ENCODE measurements at regions not wholly inside any gene's neighbourhood (a gene's known extent, or its start where the extent isn't known, plus 50 kb on each side); places are given as distances from the start of the nearest gene placed in this dataset.

- H3K27ac ChIP-seq (ENCODE audit: insufficient read depth, low read length, poor library complexity, severe bottlenecking) = no peak overlapping the region
- Mint-ChIP-seq H3K27ac (no peak overlapping the region), H3K27me3 (peaks cover 3% of the 10 kb centered on the region), H3K36me3 (peaks cover 5% of the 10 kb centered on the region), H3K4me3 (no peak overlapping the region), H3K4me1 (peaks cover 13 to 24% (median 19%) of the 10 kb centered on the region in 4 donors), H3K9me3 (peaks cover 0 to 4% (median 0%) of the 10 kb centered on the region in 7 donors)
- no peaks in the 10 kb centered on the region for H3K9me3 ChIP-seq (ENCODE audit: control insufficient read depth in 2 of 2, low read length in 2 of 2)
- H3K36me3 ChIP-seq (ENCODE audit: control insufficient read depth, insufficient read depth, low read length) = no peaks in the 10 kb centered on the region
- DNase-seq = no peak
- ATAC-seq (ENCODE audit: low read depth in 2 of 2) = no peak
- no peaks in the 10 kb centered on the region for H3K27me3 ChIP-seq (ENCODE audit: control insufficient read depth, insufficient read depth, low read length)
- H3K4me3 ChIP-seq (ENCODE audit: low read depth, low read length) = no peak overlapping the region
- H3K4me1 ChIP-seq (ENCODE audit: control insufficient read depth, insufficient read depth, low read length, poor library complexity, severe bottlenecking) = peaks cover 7% of the 10 kb centered on the region
Observed at GRCh38 chr5:131079232-131079631, 85.8 kb downstream of the HINT1 start.

- Mint-ChIP-seq H3K4me3 (peak overlapping the region; percentile 33 to 82 (median 71)), H3K36me3 (no peaks in the 10 kb centered on the region), H3K27ac (peak overlapping the region; percentile 79 to 99 (median 92)), H3K4me1 (peaks cover 17 to 48% (median 32%) of the 10 kb centered on the region in 4 donors), H3K9me3 (peaks cover 0 to 12% (median 7%) of the 10 kb centered on the region in 7 donors), H3K27me3 (no peaks in the 10 kb centered on the region)
- no peaks in the 10 kb centered on the region for H3K36me3 ChIP-seq (ENCODE audit: control insufficient read depth, insufficient read depth, low read length)
- ATAC-seq (ENCODE audit: low read depth in 2 of 2) = peak; percentile 99 to 100
- H3K4me1 ChIP-seq (ENCODE audit: control insufficient read depth, insufficient read depth, low read length, poor library complexity, severe bottlenecking) = peaks cover 19% of the 10 kb centered on the region
- peaks cover 7 to 18% of the 10 kb centered on the region in 2 experiments for H3K9me3 ChIP-seq (ENCODE audit: control insufficient read depth in 2 of 2, low read length in 2 of 2)
- DNase-seq = peak; percentile 7 to 93 (median 72)
- H3K27me3 ChIP-seq (ENCODE audit: control insufficient read depth, insufficient read depth, low read length) = no peaks in the 10 kb centered on the region
- peak overlapping the region; percentile 60 for H3K27ac ChIP-seq (ENCODE audit: insufficient read depth, low read length, poor library complexity, severe bottlenecking)
- H3K4me3 ChIP-seq (ENCODE audit: low read depth, low read length) = peak overlapping the region; percentile 62
Observed at GRCh38 chr5:131068893-131069643, 96.0 kb downstream of the HINT1 start.

DNA sequence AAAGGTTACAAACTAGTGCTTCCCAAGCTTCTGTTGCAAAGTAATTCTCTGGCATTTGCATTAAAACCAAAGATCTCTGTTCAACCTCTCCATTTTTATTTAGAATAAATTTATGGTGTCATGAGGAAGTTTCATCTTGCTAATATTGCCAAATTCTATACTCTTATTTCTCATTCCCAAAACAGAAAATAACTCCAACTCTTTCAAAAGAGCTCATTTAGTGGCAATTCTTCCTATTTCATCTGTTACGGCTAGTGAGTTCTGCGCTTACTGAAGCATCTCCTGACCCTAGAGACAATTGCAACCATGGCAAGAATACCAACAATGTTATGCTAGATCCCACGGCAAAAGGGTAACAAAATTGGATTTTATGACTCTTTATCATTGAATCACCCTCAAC, 97.0 kb downstream of the HINT1 start:
- DNase-seq (no peak), ATAC-seq (ENCODE audit: low read depth in 2 of 2) (no peak)
- Mint-ChIP-seq H3K4me1 (peaks cover 17 to 49% (median 36%) of the 10 kb centered on the region in 4 donors), H3K9me3 (peaks cover 0 to 12% (median 7%) of the 10 kb centered on the region in 7 donors), H3K36me3 (no peaks in the 10 kb centered on the region), H3K27me3 (no peaks in the 10 kb centered on the region), H3K4me3 (peak overlapping the region in 1 of 4 donors; percentile 21), H3K27ac (peak overlapping the region in 2 of 3 donors; percentile 51 to 99)
- no peak overlapping the region for H3K4me3 ChIP-seq (ENCODE audit: low read depth, low read length)
- H3K4me1 ChIP-seq (ENCODE audit: control insufficient read depth, insufficient read depth, low read length, poor library complexity, severe bottlenecking) = peaks cover 19% of the 10 kb centered on the region
- H3K9me3 ChIP-seq (ENCODE audit: control insufficient read depth in 2 of 2, low read length in 2 of 2) = peaks cover 7 to 18% of the 10 kb centered on the region in 2 experiments
- peak overlapping the region; percentile 20 for H3K27ac ChIP-seq (ENCODE audit: insufficient read depth, low read length, poor library complexity, severe bottlenecking)
- no peaks in the 10 kb centered on the region for H3K27me3 ChIP-seq (ENCODE audit: control insufficient read depth, insufficient read depth, low read length)
- H3K36me3 ChIP-seq (ENCODE audit: control insufficient read depth, insufficient read depth, low read length) = no peaks in the 10 kb centered on the region

- H3K4me1 ChIP-seq (ENCODE audit: control insufficient read depth, insufficient read depth, low read length, poor library complexity, severe bottlenecking) = peaks cover 19% of the 10 kb centered on the region
- H3K27me3 Mint-ChIP-seq = no peaks in the 10 kb centered on the region
- peaks cover 0 to 12% (median 7%) of the 10 kb centered on the region in 7 donors for H3K9me3 Mint-ChIP-seq
- DNase-seq = no peak
- H3K27ac ChIP-seq (ENCODE audit: insufficient read depth, low read length, poor library complexity, severe bottlenecking) = no peak overlapping the region
- H3K27ac Mint-ChIP-seq = peak overlapping the region in 1 of 3 donors; percentile 63
- H3K4me3 Mint-ChIP-seq = no peak overlapping the region
- no peaks in the 10 kb centered on the region for H3K27me3 ChIP-seq (ENCODE audit: control insufficient read depth, insufficient read depth, low read length)
- no peaks in the 10 kb centered on the region for H3K36me3 Mint-ChIP-seq
- H3K9me3 ChIP-seq (ENCODE audit: control insufficient read depth in 2 of 2, low read length in 2 of 2) = peaks cover 7 to 18% of the 10 kb centered on the region in 2 experiments
- H3K4me1 Mint-ChIP-seq = peaks cover 16 to 49% (median 35%) of the 10 kb centered on the region in 4 donors
- H3K4me3 ChIP-seq (ENCODE audit: low read depth, low read length) = no peak overlapping the region
- no peak for ATAC-seq (ENCODE audit: low read depth in 2 of 2)
- H3K36me3 ChIP-seq (ENCODE audit: control insufficient read depth, insufficient read depth, low read length) = no peaks in the 10 kb centered on the region
Observed at GRCh38 chr5:131067636-131068035, 97.4 kb downstream of the HINT1 start.

DNA sequence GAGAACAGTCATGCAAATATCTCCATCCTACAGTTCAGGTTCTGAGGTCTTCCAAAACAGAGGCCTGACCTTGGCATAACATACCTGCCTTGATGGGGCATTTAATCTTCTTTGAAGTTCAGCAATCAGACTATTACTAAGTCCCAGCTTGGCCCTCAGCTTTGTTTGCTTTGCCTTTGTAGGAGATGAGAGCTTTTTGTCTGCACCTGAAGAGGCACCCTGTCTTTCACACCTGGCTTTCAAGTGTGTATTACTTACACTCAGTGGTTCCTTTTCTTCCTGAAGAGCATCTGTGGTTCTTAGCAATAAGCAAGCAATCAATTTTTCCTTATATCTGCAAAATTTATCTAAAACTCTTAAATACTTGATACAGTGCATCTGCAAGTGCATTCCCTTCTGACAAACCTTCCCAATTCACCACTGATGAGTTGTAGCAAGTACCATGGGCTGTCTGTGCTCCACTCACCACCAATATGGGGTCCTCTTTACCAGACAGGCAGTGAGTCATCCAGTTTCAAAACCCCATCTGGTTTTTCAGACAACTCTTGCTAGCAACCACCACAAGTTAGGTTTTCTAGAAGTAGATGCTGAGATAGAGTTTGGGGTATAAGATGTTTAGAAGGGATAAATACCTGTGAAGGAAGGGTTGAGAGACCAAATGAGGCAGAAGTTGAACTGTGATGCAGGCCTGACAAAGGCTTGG, 100.2 kb downstream of the HINT1 start:
- H3K36me3 ChIP-seq (ENCODE audit: control insufficient read depth, insufficient read depth, low read length) = no peaks in the 10 kb centered on the region
- Mint-ChIP-seq H3K36me3 (no peaks in the 10 kb centered on the region), H3K4me1 (peaks cover 11 to 41% (median 30%) of the 10 kb centered on the region in 4 donors), H3K27ac (peak overlapping the region in 2 of 3 donors; percentile 26 to 79), H3K4me3 (peak overlapping the region in 1 of 4 donors; percentile 8), H3K9me3 (peaks cover 0 to 12% (median 6%) of the 10 kb centered on the region in 7 donors), H3K27me3 (no peaks in the 10 kb centered on the region)
- H3K27me3 ChIP-seq (ENCODE audit: control insufficient read depth, insufficient read depth, low read length) = no peaks in the 10 kb centered on the region
- peaks cover 7 to 18% of the 10 kb centered on the region in 2 experiments for H3K9me3 ChIP-seq (ENCODE audit: control insufficient read depth in 2 of 2, low read length in 2 of 2)
- peak in 1 of 3 donors; percentile 20 for DNase-seq
- H3K4me3 ChIP-seq (ENCODE audit: low read depth, low read length) = no peak overlapping the region
- ATAC-seq (ENCODE audit: low read depth in 2 of 2) = no peak
- H3K27ac ChIP-seq (ENCODE audit: insufficient read depth, low read length, poor library complexity, severe bottlenecking) = no peak overlapping the region
- peaks cover 12% of the 10 kb centered on the region for H3K4me1 ChIP-seq (ENCODE audit: control insufficient read depth, insufficient read depth, low read length, poor library complexity, severe bottlenecking)

GRCh38 chr5:131042021-131042789, 122.9 kb downstream of the HINT1 start:
- DNase-seq (no peak), ATAC-seq (ENCODE audit: low read depth in 2 of 2) (no peak)
- Histone ChIP-seq H3K9me3 (ENCODE audit: control insufficient read depth in 2 of 2, low read length in 2 of 2) (peaks cover 0 to 5% of the 10 kb centered on the region in 2 experiments), H3K4me1 (ENCODE audit: control insufficient read depth, insufficient read depth, low read length, poor library complexity, severe bottlenecking) (no peaks in the 10 kb centered on the region), H3K27ac (ENCODE audit: insufficient read depth, low read length, poor library complexity, severe bottlenecking) (no peak overlapping the region), H3K36me3 (ENCODE audit: control insufficient read depth, insufficient read depth, low read length) (no peaks in the 10 kb centered on the region), H3K4me3 (ENCODE audit: low read depth, low read length) (no peak overlapping the region), H3K27me3 (ENCODE audit: control insufficient read depth, insufficient read depth, low read length) (peaks cover 5% of the 10 kb centered on the region)
- Mint-ChIP-seq H3K4me1 (peaks cover 0 to 2% (median 0%) of the 10 kb centered on the region in 4 donors), H3K27ac (no peak overlapping the region), H3K4me3 (no peak overlapping the region), H3K27me3 (peaks cover 14% of the 10 kb centered on the region), H3K36me3 (peaks cover 5% of the 10 kb centered on the region), H3K9me3 (peaks cover 0 to 10% (median 4%) of the 10 kb centered on the region in 7 donors)

DNA sequence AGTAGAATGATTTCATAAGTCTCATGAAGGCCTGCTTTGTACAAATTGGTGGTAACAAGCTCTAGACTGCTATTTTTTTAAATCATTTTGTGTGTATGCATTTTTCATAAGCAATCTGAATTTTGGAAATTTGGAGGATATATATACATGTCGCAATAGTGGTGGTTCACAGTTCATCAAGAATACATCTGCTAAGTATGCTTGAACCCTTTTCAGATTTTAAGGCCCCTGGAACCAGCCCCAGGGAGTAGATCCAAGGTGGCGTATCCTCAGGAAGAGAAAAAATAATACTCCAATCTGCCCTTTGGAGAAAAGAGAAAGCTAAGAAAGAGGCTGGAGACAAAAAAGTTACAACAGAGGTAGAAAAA, 141.6 kb downstream of the HINT1 start:
- Histone ChIP-seq H3K4me3 (ENCODE audit: low read depth, low read length) (no peak overlapping the region), H3K27ac (ENCODE audit: insufficient read depth, low read length, poor library complexity, severe bottlenecking) (no peak overlapping the region), H3K27me3 (ENCODE audit: control insufficient read depth, insufficient read depth, low read length) (peaks cover 4% of the 10 kb centered on the region), H3K4me1 (ENCODE audit: control insufficient read depth, insufficient read depth, low read length, poor library complexity, severe bottlenecking) (no peaks in the 10 kb centered on the region), H3K36me3 (ENCODE audit: control insufficient read depth, insufficient read depth, low read length) (no peaks in the 10 kb centered on the region), H3K9me3 (ENCODE audit: control insufficient read depth in 2 of 2, low read length in 2 of 2) (no peaks in the 10 kb centered on the region)
- Mint-ChIP-seq H3K4me1 (no peaks in the 10 kb centered on the region), H3K27me3 (peaks cover 11% of the 10 kb centered on the region), H3K4me3 (no peak overlapping the region), H3K9me3 (peaks cover 0 to 5% (median 0%) of the 10 kb centered on the region in 7 donors), H3K36me3 (no peaks in the 10 kb centered on the region), H3K27ac (no peak overlapping the region)
- ATAC-seq (ENCODE audit: low read depth in 2 of 2) (no peak), DNase-seq (no peak)
